ENCODE measurements at regions not wholly inside any gene's neighbourhood (a gene's known extent, or its start where the extent isn't known, plus 50 kb on each side); places are given as distances from the start of the nearest gene placed in this dataset.

GRCh38 chr16:35311475-35311874 is 1852.1 kb downstream of the TP53TG3F start:
- TF ChIP-seq EZH2 (IDR thresholded peaks at IDR 0.05; ENCODE audit: low read length) (no peak), CTCF (optimal IDR thresholded peaks at IDR 0.05 in 1 of 3, IDR thresholded peaks at IDR 0.05 in 1 of 3, conservative IDR thresholded peaks at IDR 0.05 in 1 of 3; ENCODE audit: extremely low read depth in 1 of 3, insufficient read depth in 2 of 3, low read length in 3 of 3) (peak in 1 of 3 experiments; percentile 26)

Data from keratinocyte (primary cell).